Stimulated activated naive CD8-positive, alpha-beta T cell treated with anti-CD3 and anti-CD28 coated beads, Interleukin-15, Interleukin-2, amounts not matched to agents 100 U/mL and 50 U/mL, for 24 hours (primary cell): ENCODE measurements at regions not wholly inside any gene's neighbourhood (a gene's known extent, or its start where the extent isn't known, plus 50 kb on each side); places are given as distances from the start of the nearest gene placed in this dataset.
"Not testable (repeated sequence)": the region's sequence is repeated elsewhere in the genome, so short reads cannot be mapped to it uniquely, and the experiment has no call there.

Source experiments
- ATAC-seq: fragments of 150-1000 bp; cut with Tn5 transposase; one replicate; pipeline ENCODE4 v1.10.0; 2021
- DNase-seq: peaks from one replicate; pipeline ENCODE4 v3.0.0; 2021

DNA sequence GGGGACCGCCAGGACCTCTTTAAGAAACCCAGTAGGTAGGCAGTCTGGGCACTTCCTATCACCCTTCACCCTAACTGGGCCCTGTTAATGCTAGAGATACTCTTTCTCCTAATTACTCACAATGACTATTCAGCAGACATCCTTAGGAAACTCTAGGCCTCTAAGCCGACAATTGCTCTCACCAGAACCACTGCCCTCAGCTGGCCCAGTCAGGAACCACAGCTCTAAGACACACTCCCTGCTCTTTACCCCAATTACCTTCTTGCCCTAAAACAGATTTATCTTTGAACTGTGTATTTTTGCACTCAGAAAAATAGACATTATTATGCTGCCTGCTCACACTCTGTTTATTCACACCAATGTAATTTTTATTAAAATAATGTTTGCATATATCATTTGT is 432.6 kb upstream of the SLC30A5 start:
- peak; percentile 8 for DNase-seq
- ATAC-seq: no peak

GRCh38 chr5:68662804-68663307 is 431.0 kb upstream of the SLC30A5 start:
- DNase-seq (no peak), ATAC-seq (no peak)

DNA sequence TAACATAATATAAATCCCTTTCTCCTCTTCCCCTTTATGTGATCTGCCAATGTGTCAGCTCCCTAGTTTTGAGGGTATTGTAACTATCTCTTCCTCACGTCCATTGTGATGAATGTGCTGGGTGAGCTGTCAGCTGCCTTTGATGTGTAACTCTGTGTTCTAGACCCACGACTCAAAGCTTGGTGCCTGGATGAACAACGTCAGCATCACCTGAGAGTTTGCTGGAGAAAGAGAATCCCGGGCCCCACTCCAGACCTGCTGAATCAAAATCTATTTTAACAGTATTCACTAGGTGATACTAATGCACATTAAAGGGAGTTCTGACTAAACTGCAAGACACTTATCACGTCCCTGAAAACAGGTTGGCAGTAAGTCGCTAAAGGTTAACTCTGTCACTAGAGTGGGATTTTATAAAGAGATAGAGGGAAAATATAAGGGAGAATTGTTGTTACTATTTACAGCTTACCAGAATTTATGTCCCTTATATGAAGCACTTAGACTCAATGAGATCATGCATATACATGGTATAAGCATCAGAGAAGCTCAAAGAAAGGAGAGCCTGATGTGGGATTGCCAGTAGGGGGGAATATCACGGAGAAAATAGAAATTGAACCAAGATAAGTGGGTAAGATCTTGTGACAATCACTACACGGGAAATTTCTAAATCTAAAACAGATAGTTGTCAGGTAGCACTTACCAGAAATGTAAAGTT is 423.8 kb upstream of the SLC30A5 start:
- DNase-seq (no peak), ATAC-seq (no peak)

DNA sequence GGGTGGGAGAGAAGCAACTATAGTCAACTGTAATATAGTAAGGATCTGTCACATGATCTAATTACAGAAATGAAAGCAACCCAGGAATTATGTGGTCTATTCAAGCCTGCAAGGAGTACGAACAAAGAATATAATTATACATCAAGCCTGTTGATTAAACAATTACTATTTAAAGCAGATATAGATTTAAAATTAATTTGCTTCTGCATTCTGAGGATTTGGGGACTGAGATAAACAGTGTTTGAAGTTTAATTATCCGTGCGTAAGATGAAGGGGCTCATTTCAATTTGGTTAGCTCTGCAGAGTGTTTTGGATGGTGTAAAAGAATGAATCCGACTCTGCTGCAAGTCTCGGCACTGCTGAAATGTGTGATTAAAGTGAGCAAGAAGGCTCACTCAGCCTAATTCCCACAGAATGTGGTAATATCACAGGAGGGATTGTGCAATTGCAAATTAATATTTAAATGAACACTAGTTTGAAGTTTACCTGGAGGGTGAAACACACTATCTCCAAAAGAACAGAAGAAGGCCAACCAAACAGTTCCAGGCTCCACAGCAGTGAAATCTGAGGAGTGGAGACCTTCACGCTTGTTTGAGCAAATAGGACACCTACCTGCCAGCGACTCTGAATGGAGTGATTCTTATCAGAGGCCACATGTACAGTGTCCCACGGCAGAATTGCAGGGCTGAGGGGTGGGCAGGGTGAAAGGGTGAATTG is 420.6 kb upstream of the SLC30A5 start:
- DNase-seq: no peak
- no peak for ATAC-seq

DNA sequence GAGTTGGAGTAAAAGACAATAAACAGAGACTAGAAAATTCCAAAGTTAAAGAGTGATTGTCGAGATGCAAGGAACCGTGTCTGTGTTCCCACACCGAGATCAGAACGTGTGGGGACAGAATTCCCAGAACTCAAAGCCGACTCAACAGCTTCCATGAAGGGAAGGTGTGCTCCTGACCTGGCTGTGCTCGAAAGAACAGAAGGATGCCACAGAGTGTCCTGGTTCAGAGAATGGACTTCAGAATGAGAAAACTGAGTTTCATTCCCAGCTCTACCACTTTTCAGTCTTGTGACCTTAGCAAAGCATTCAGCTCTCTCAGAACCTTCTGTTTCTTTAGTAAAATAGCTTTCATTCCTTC is 420.0 kb upstream of the SLC30A5 start:
- DNase-seq: no peak
- no peak for ATAC-seq

DNA sequence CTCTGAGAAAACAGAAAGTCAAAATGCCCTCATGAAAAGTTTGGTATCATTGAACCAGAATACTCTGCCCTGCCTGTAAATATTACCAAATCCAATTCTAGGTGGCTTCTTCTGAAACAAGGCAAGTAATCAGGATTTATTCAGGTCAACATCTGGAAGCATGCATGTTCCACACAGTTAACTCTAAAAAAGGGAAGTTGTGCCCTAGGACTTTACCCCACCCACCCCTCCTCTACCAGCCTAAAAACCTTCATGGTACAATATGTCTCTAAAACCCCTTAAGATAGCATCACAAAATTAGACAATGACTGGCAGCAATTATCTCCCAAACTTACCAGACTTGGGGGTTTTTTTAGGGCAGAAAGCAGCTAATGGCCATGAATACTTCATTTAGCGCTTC is 414.8 kb upstream of the SLC30A5 start:
- no peak for DNase-seq
- ATAC-seq: no peak

DNA sequence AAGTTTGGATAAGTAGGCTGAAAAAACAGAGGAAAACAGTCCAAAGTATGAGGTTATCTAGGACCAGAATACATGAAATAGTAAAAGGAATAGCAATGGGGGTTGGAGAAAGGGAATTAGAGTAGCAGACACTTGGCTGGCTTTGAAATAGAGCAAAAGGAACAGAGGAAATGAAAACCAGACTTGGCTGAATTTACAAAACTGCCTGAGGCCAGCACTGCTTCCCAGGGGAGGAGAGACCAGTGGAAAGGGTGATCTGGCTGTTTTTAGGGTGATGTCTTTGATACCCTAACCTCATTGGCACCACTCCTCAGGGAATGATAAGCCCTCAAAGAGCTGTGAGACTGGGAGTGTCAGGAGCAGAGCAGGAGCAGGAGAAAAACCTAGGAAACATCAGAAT is 413.4 kb upstream of the SLC30A5 start:
- DNase-seq: no peak
- no peak for ATAC-seq

DNA sequence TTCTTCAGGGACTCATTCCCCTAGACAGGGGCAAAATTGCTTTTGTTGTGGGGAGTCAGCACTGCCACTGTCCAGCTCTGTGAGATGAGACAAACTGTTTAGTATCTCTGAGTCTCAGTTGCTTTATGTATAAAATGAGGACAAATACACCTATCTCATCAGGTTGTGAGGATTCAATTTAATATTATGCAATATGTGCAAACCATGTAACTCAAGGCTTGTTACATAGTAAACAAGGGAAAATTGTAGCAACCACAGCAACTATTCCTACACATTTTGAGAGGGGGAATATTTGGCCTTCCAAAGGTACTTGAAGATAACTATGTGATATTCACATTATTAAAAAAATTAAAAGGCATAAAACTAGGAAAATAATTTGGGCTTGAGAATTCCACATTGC is 411.9 kb upstream of the SLC30A5 start:
- no peak for ATAC-seq
- DNase-seq: no peak

GRCh38 chr5:68682400-68683160 is 411.2 kb upstream of the SLC30A5 start:
- no peak for DNase-seq
- no peak for ATAC-seq

- ATAC-seq: no peak
- DNase-seq: no peak
Measured at GRCh38 chr5:68683632-68684036, 410.2 kb upstream of the SLC30A5 start.

- no peak for ATAC-seq
- DNase-seq: no peak
Measured at GRCh38 chr5:68685863-68686262, 408.0 kb upstream of the SLC30A5 start.

DNA sequence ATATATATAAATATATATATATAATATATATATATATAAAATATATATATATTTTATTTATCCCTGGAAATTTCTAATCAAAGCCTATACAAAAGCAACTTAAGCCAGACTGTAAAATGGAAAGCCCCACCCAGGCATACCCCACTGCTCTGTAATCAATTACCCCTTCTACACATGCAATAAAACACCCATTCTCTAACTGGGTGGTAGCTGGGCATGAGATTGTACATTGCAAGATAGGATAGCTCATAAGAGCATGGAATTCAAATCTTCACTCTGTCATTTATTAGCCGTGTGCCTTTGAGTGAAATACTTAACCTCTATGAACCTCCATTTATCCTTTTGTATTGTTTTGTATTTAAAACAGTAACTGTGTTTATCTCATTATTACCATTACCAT is 405.3 kb upstream of the SLC30A5 start:
- no peak for ATAC-seq
- DNase-seq: no peak

DNA sequence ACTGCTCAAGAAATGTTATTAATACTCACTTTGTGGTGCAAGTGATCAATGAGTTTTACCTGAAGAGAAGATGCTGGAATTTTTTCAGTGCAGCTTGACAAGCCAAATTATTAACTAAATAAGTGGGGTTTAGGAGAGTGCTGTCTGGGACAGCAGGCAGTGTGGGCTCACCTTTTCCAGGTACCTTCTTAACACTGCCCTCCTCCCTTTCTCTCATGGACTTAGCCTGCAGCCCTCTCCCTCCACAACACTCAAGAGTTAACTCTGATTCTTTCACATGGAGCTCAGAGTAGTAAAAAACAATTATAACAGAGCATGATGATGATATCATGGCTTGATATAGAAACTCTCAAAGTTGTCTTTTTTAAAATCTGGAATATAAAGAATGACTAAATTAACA is 404.8 kb upstream of the SLC30A5 start:
- no peak for DNase-seq
- no peak for ATAC-seq

GRCh38 chr5:68691874-68692273 is 401.9 kb upstream of the SLC30A5 start:
- not testable (repeated sequence) for ATAC-seq, DNase-seq

DNA sequence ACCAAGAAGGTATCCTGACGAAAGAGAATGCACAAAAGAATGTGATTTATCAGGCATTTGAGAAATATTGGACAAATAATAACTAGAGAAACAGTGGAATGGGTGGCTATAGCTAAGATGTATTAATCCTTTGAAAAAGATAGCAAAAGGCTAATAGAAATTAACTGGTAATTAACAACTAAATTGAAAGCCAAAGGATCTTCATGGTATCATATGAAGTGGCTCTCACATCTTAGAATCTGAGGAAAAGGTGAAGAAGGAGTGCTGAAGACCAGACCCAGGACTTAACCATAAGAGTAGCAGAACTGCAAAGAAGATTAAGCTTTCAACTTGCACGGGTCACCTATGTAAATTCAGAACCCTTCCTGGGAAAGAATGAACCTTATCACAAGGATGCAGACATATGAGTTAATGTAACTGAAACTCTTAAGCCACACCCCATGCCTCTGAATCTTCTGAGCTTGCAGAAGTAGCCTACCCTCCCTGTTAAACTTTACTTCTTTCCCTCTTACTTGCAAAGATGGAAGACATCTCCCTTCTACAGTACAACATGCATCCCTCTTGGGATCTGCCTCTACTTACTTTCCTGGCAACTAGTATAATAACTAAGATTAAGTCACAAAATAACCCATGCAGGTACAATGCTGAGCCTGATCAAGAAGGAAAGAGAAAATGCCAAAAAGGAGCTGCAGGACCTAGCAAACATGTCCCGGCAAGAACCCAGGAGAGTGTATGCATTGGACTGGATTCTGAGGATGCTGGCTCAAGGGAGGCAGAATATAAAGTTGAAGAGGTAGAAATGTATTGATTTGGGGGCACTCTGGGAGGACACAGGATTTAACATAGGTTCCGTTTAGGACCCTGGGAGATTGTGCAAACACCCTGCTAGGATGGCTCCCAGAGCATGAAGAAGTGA is 395.5 kb upstream of the SLC30A5 start:
- ATAC-seq (no peak), DNase-seq (no peak)

- no peak for DNase-seq
- ATAC-seq: no peak
Measured at GRCh38 chr5:68699966-68700365, 393.8 kb upstream of the SLC30A5 start.

DNA sequence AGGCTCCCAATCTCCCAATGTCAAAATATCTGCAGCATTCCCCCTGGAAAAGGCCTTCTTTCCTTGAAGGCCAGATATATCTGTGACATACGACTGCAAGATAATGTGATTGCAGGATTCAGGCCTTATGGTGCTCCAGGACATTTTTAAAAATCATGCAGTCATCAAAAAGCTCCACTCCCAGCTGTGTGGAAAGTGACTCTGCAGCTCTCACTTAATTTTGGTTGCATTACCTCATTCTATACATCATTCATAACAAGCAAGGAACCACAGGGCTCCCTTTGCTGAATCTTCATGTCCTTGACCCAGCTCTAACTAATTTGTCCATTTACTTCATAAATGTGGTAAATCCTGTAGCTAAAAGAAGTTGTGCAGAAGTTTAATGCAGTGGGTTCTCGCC is 386.2 kb upstream of the SLC30A5 start:
- ATAC-seq (no peak), DNase-seq (no peak)

DNA sequence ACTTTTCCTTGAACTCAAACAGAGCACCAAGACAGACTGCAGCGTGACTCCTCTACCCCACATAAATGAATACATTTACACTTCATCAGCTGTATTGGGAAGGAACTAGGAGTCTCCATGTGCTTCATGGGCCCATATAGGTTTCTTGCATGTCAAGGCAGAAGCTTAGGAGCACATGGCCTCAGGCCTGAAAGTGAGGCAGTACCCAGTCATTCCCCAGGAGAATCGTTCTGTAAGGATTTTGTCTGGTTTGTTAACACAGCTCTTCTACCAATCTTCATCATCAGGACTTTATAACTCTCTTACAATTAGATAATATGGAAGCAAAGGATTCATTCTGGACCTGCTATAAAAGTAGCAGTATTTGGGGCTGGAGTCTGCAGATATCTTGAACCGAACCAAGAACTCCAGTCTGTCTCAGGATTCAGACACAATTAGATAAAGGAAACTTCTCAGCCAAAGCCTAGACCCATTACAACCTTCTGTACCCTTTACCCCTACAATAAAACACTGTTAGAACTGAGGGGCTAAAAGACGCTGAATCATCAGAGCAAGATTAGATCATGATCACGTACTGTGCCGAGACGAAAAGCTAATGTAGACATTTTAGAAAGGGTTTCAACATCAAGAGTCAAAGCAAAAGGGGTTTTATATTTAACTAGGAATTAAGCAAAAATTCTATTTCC is 385.5 kb upstream of the SLC30A5 start:
- no peak for DNase-seq
- ATAC-seq: no peak

DNA sequence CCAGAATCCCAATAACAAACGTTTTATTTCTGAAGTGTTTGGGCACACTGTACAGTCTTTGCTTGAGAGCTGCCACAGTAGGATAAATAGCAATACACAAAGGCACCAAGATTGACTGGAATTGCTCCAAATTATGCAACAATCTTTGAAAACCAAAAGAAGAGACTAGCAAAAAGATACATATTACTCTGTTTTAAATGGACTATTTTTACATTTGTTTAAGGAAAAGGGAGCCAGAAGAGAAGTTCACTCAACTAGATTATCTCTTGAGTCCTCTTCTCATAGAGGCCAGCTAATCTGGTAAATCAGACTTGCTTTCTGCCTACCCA is 385.0 kb upstream of the SLC30A5 start:
- DNase-seq (no peak), ATAC-seq (no peak)

DNA sequence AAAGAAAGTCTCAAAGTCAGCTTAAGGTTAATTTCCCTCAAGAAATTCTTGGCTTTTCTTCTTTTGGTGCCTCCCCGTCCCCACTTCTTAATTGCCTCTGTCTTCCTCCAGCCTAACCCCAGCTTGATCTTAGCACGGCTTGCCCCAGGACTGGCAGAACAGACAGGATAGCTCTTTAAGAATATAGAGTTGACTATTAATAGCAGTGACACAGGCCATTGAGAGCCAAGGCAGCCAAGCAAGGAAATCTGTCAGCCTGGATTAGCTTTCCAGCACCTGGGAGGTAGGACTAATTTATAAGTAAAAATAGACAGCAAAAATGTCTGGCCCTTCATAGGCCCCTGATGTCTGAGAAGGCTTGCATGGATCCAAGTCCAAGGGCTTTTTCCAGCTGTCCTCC is 384.6 kb upstream of the SLC30A5 start:
- ATAC-seq: no peak
- DNase-seq: no peak

GRCh38 chr5:68710514-68710913 is 383.3 kb upstream of the SLC30A5 start:
- ATAC-seq (no peak), DNase-seq (no peak)
